HEK293 (cell line): ENCODE measurements at regions not wholly inside any gene's neighbourhood (a gene's known extent, or its start where the extent isn't known, plus 50 kb on each side); places are given as distances from the start of the nearest gene placed in this dataset.

Experiments
- AEBP2 ChIP-seq: fragments of 450-650 bp; formaldehyde crosslinking; IDR thresholded peaks from 2 replicates; pipeline ENCODE4 v1.5.1; 2016; ENCODE audit warnings: missing biosample characterization, missing genetic modification characterization, borderline replicate concordance
- GFI1B ChIP-seq: fragments of 450-650 bp; formaldehyde crosslinking; IDR thresholded peaks from 2 replicates; pipeline ENCODE4 v1.5.1; 2016; ENCODE audit warnings: missing biosample characterization, missing genetic modification characterization
- INSM2 ChIP-seq: fragments of 450-650 bp; formaldehyde crosslinking; IDR thresholded peaks from 2 replicates; pipeline ENCODE4 v1.5.1; 2016; ENCODE audit warnings: missing biosample characterization, missing genetic modification characterization
- KLF16 ChIP-seq: fragments of 450-650 bp; formaldehyde crosslinking; IDR thresholded peaks from 2 replicates; pipeline ENCODE4 v1.5.1; 2017; ENCODE audit warnings: missing biosample characterization, missing genetic modification characterization
- PRDM1 ChIP-seq: fragments of 450-650 bp; formaldehyde crosslinking; IDR thresholded peaks from 2 replicates; pipeline ENCODE4; 2016; ENCODE audit warnings: missing biosample characterization, missing genetic modification characterization
- TSHZ1 ChIP-seq: fragments of 450-650 bp; formaldehyde crosslinking; IDR thresholded peaks from 2 replicates; pipeline ENCODE4 v1.5.1; 2016; ENCODE audit warnings: missing biosample characterization, missing genetic modification characterization, borderline replicate concordance
- ZBTB10 ChIP-seq: fragments of 450-650 bp; formaldehyde crosslinking; IDR thresholded peaks from 2 replicates; pipeline ENCODE4 v1.5.1; 2016; ENCODE audit warnings: missing biosample characterization, missing genetic modification characterization
- ZIC2 ChIP-seq: fragments of 450-650 bp; formaldehyde crosslinking; IDR thresholded peaks from 2 replicates; pipeline ENCODE4 v1.5.1; 2016; ENCODE audit warnings: missing biosample characterization, missing genetic modification characterization
- ZNF214 ChIP-seq: fragments of 450-650 bp; formaldehyde crosslinking; IDR thresholded peaks from 2 replicates; pipeline ENCODE4 v1.5.1; 2017; ENCODE audit warnings: missing biosample characterization, mild to moderate bottlenecking, missing genetic modification characterization, borderline replicate concordance
- ZNF221 ChIP-seq: fragments of 450-650 bp; formaldehyde crosslinking; IDR thresholded peaks from 2 replicates; pipeline ENCODE4 v1.5.1; 2017; ENCODE audit warnings: missing biosample characterization, missing genetic modification characterization, borderline replicate concordance
- ZNF26 ChIP-seq: fragments of 450-650 bp; formaldehyde crosslinking; IDR thresholded peaks from 2 replicates; pipeline ENCODE4 v1.5.1; 2016; ENCODE audit warnings: missing biosample characterization, missing genetic modification characterization
- ZNF266 ChIP-seq: fragments of 450-650 bp; formaldehyde crosslinking; IDR thresholded peaks from 2 replicates; pipeline ENCODE4 v1.5.1; 2016; ENCODE audit warnings: missing biosample characterization, missing genetic modification characterization, low read depth
- ZNF274 ChIP-seq, 2 experiments: fragments of 200-500 bp in 1 of 2; fragments of 450-650 bp in 1 of 2; sonication (Bioruptor generic) in 1 of 2; formaldehyde crosslinking in 1 of 2; IDR thresholded peaks; 2 replicates each; pipeline versions ENCODE4 v1.5.1 to v1.6.1; 2014 to 2016; ENCODE audit warnings: borderline replicate concordance in 1 of 2, inconsistent platforms in 1 of 2, low read length in 1 of 2, missing biosample characterization in 1 of 2, missing genetic modification characterization in 1 of 2
- ZNF292 ChIP-seq: fragments of 450-650 bp; formaldehyde crosslinking; IDR thresholded peaks from 2 replicates; pipeline ENCODE4 v1.5.1; 2016; ENCODE audit warnings: low read depth, missing biosample characterization, missing genetic modification characterization, borderline replicate concordance
- ZNF488 ChIP-seq: fragments of 450-650 bp; formaldehyde crosslinking; IDR thresholded peaks from 2 replicates; pipeline ENCODE4 v1.5.1; 2016; ENCODE audit warnings: missing biosample characterization, missing genetic modification characterization
- ZNF521 ChIP-seq: fragments of 450-650 bp; formaldehyde crosslinking; IDR thresholded peaks from 2 replicates; pipeline ENCODE4 v1.5.1; 2017; ENCODE audit warnings: missing biosample characterization, mild to moderate bottlenecking, missing genetic modification characterization
- ZNF624 ChIP-seq: fragments of 450-650 bp; formaldehyde crosslinking; IDR thresholded peaks from 2 replicates; pipeline ENCODE4 v1.5.1; 2017; ENCODE audit warnings: missing biosample characterization, missing genetic modification characterization
- ZNF645 ChIP-seq: fragments of 450-650 bp; formaldehyde crosslinking; IDR thresholded peaks from 2 replicates; pipeline ENCODE4; 2016; ENCODE audit warnings: missing biosample characterization, missing genetic modification characterization
- ZNF654 ChIP-seq: fragments of 450-650 bp; formaldehyde crosslinking; IDR thresholded peaks from 2 replicates; pipeline ENCODE4 v1.5.1; 2016; ENCODE audit warnings: low read depth, missing biosample characterization, missing genetic modification characterization
- ZNF660 ChIP-seq: fragments of 450-650 bp; IDR thresholded peaks from 2 replicates; pipeline ENCODE4 v1.5.1; 2018; ENCODE audit warnings: missing biosample characterization, mild to moderate bottlenecking, missing genetic modification characterization
- ZNF670 ChIP-seq: fragments of 450-650 bp; formaldehyde crosslinking; IDR thresholded peaks from 2 replicates; pipeline ENCODE4 v1.5.1; 2016; ENCODE audit warnings: missing biosample characterization, missing genetic modification characterization, low read depth
- ZNF76 ChIP-seq: fragments of 450-650 bp; formaldehyde crosslinking; IDR thresholded peaks from 2 replicates; pipeline ENCODE4; 2016; ENCODE audit warnings: low read depth, missing biosample characterization, missing genetic modification characterization, borderline replicate concordance
- ZNF791 ChIP-seq: fragments of 450-650 bp; formaldehyde crosslinking; IDR thresholded peaks from 2 replicates; pipeline ENCODE4 v1.5.1; 2016; ENCODE audit warnings: missing biosample characterization, missing genetic modification characterization
- ZSCAN23 ChIP-seq: fragments of 450-650 bp; formaldehyde crosslinking; IDR thresholded peaks from 2 replicates; pipeline ENCODE4 v1.5.1; 2016; ENCODE audit warnings: missing biosample characterization, missing genetic modification characterization
- ZXDB ChIP-seq: fragments of 450-650 bp; formaldehyde crosslinking; IDR thresholded peaks from 2 replicates; pipeline ENCODE4 v1.5.1; 2016; ENCODE audit warnings: missing biosample characterization, missing genetic modification characterization

GRCh38 chr11:115580927-115581680 lies 76.9 kb upstream of the CADM1 start (continued):
- TF ChIP-seq ZNF221 (tag by site-specific recombination) = no peak
- TF ChIP-seq ZNF292 (tag by site-specific recombination) = no peak
- TF ChIP-seq PRDM1 = no peak
- TF ChIP-seq ZNF266 (tag by site-specific recombination) = no peak
- 0 out of 2 replicates have a peak, but pooled peaks have one; percentile 25 for TF ChIP-seq ZSCAN23 (tag by site-specific recombination)
- TF ChIP-seq ZNF670 (tag by site-specific recombination) = no peak
- TF ChIP-seq GFI1B (tag by site-specific recombination) = no peak
- peak; percentile 67 for TF ChIP-seq ZXDB (tag by site-specific recombination)
- no peak for TF ChIP-seq ZNF660 (tag by site-specific recombination)
- TF ChIP-seq ZNF76 (tag by site-specific recombination) = no peak
- TF ChIP-seq ZIC2 (tag by site-specific recombination) = peak; percentile 87
- TF ChIP-seq ZNF26 (tag by site-specific recombination) = no peak
- no peak for TF ChIP-seq ZNF214 (tag by site-specific recombination)
- TF ChIP-seq AEBP2 = no peak
- no peak for TF ChIP-seq ZNF274 (IDR thresholded peaks at IDR 0.05; ENCODE audit: low read length)
- TF ChIP-seq ZNF274 (tag by site-specific recombination; IDR thresholded peaks at IDR 0.05; ENCODE audit: borderline replicate concordance) = no peak
- no peak for TF ChIP-seq KLF16
- TF ChIP-seq ZNF791 = no peak
- TF ChIP-seq TSHZ1 (tag by site-specific recombination) = 0 out of 2 replicates have a peak, but pooled peaks have one; percentile 11
- TF ChIP-seq ZNF624 = no peak
- TF ChIP-seq ZNF521 (tag by site-specific recombination) = no peak
- TF ChIP-seq ZNF654 = no peak
- TF ChIP-seq ZBTB10 = 0 out of 2 replicates have a peak, but pooled peaks have one; percentile 27
- peak; percentile 39; the same call in 1 of the 2 replicates for TF ChIP-seq INSM2 (tag by site-specific recombination)
- 0 out of 2 replicates have a peak, but pooled peaks have one; percentile 33 for TF ChIP-seq ZNF488 (tag by site-specific recombination)
- no peak for TF ChIP-seq ZNF645 (tag by site-specific recombination)
